Caco-2 (cell line): ENCODE measurements at regions not wholly inside any gene's neighbourhood (a gene's known extent, or its start where the extent isn't known, plus 50 kb on each side); places are given as distances from the start of the nearest gene placed in this dataset.

Experiments used
- BruUV-seq: library from RNA; stranded (reverse); fragments of 400-500 nt; replicated peaks from 2 replicates; lab custom pipeline; 2021; lab: Mats Ljungman, UMichigan
- CTCF ChIA-PET: fragments of 300-600 bp; sonication (Branson Sonifier 250); formaldehyde crosslinking; loops from one replicate; lab custom pipeline; 2022; ENCODE audit warnings: antibody characterized with exemption; lab: Charles Lee
- POLR2A ChIA-PET: fragments of 300-600 bp; sonication (Branson Sonifier 250); formaldehyde crosslinking; loops from one replicate; lab custom pipeline; 2022; ENCODE audit warnings: antibody characterized with exemption; lab: Charles Lee
- DNase-seq, 2 experiments: peaks; one replicate each; pipeline versions ENCODE4 v3.0.0 to v3.0.0-alpha.2; 2020 to 2022
- H3K27me3 ChIP-seq: replicated peaks from 2 replicates; pipeline ENCODE4 v1.6.0; 2011; ENCODE audit warnings: low read length; ENCODE audit not compliant: control insufficient read depth, insufficient read depth
- H3K36me3 ChIP-seq: 2 replicates; pipeline ENCODE4 v1.5.1; 2011; ENCODE audit warnings: low read length; ENCODE audit not compliant: control insufficient read depth, insufficient read depth
- H3K4me1 ChIP-seq: fragments of 250-450 bp; sonication (Bioruptor Pico); 2 replicates; pipeline ENCODE4 v1.5.1; 2020; ENCODE audit warnings: mild to moderate bottlenecking
- H3K4me3 ChIP-seq: 2 replicates; pipeline ENCODE4 v1.5.1; 2011; ENCODE audit warnings: low read depth, mild to moderate bottlenecking, control low read depth, low read length
- H3K9me3 ChIP-seq: fragments of 250-450 bp; sonication (Bioruptor Pico); 2 replicates; pipeline ENCODE4 v1.5.1; 2020; ENCODE audit warnings: mild to moderate bottlenecking, moderate library complexity
- H3K27ac Mint-ChIP-seq: one replicate; pipeline ENCODE4 v1.8.0; 2022; ENCODE audit warnings: mixed read lengths; ENCODE audit not compliant: unreplicated experiment
- H3K27me3 Mint-ChIP-seq: one replicate; pipeline ENCODE4 v1.8.0; 2022; ENCODE audit warnings: mixed read lengths; ENCODE audit not compliant: insufficient read depth, unreplicated experiment
- H3K36me3 Mint-ChIP-seq: one replicate; pipeline ENCODE4 v1.8.0; 2022; ENCODE audit warnings: mild to moderate bottlenecking, mixed read lengths; ENCODE audit not compliant: insufficient read depth, unreplicated experiment
- H3K4me1 Mint-ChIP-seq: one replicate; pipeline ENCODE4 v1.8.0; 2022; ENCODE audit warnings: low read depth, mixed read lengths; ENCODE audit not compliant: unreplicated experiment
- H3K4me3 Mint-ChIP-seq: one replicate; pipeline ENCODE4 v1.8.0; 2022; ENCODE audit warnings: mild to moderate bottlenecking, moderate library complexity, mixed read lengths; ENCODE audit not compliant: unreplicated experiment
- H3K9me3 Mint-ChIP-seq: one replicate; pipeline ENCODE4 v1.8.0; 2022; ENCODE audit warnings: mixed read lengths; ENCODE audit not compliant: unreplicated experiment
- intact Hi-C: fragments of 100-400 bp; cut with micrococcal nuclease; formaldehyde crosslinking; loops from one replicate; pipeline ENCODE4 v1.10.0; 2022; ENCODE audit not compliant: unreplicated experiment
- TF ChIP-seq, protein P1 (sequence below), 2 experiments: fragments of 200-600 bp in 1 of 2; IDR thresholded peaks; 1 replicate in 1 of 2; 2 replicates in 1 of 2; pipeline versions ENCODE4 v1.5.1 to v1.8.0; 2011 to 2022; ENCODE audit warnings: antibody characterized with exemption in 1 of 2, control low read depth in 1 of 2, inconsistent platforms in 1 of 2, low read depth in 1 of 2, low read length in 1 of 2, mild to moderate bottlenecking in 1 of 2, moderate library complexity in 1 of 2; ENCODE audit not compliant: insufficient read depth in 1 of 2, severe bottlenecking in 1 of 2, unreplicated experiment in 1 of 2

DNA sequence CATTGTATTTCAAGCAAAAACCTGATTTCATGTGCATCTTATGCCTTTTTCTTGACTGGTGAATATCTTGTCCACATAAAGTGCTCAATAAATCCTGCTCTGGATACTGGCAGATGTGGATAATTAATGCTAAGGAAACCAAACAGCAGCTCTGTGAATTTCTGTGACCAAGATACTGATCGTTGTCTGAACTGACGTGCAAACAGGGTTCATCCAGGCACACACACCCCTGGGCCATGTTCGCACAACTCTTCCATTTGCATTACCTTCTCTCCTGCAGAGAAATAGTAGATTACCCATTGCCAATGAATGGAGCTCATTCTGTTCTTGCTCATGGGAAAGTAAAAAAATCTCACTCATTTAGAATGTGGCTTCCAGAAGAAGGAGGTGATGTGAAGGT, 316.2 kb upstream of the TRIB2 start:
- no peaks in the 10 kb centered on the region for H3K36me3 Mint-ChIP-seq
- intact Hi-C loops = no loop called here
- H3K27ac Mint-ChIP-seq = no peak overlapping the region
- ChIA-PET POLR2A (no interaction called here), CTCF (no interaction called here)
- H3K27me3 Mint-ChIP-seq = peaks cover 2% of the 10 kb centered on the region
- BruUV-seq = no TSS peak
- DNase-seq = no peak
- Histone ChIP-seq H3K36me3 (no peaks in the 10 kb centered on the region), H3K4me1 (0 out of 2 replicates have a peak, but pooled peaks cover 4% of the 10 kb centered on the region), H3K4me3 (no peak overlapping the region), H3K9me3 (peaks cover 10% of the 10 kb centered on the region; the same call in 1 of the 2 replicates), H3K27me3 (no peaks in the 10 kb centered on the region)
- TF ChIP-seq, protein P1, sequence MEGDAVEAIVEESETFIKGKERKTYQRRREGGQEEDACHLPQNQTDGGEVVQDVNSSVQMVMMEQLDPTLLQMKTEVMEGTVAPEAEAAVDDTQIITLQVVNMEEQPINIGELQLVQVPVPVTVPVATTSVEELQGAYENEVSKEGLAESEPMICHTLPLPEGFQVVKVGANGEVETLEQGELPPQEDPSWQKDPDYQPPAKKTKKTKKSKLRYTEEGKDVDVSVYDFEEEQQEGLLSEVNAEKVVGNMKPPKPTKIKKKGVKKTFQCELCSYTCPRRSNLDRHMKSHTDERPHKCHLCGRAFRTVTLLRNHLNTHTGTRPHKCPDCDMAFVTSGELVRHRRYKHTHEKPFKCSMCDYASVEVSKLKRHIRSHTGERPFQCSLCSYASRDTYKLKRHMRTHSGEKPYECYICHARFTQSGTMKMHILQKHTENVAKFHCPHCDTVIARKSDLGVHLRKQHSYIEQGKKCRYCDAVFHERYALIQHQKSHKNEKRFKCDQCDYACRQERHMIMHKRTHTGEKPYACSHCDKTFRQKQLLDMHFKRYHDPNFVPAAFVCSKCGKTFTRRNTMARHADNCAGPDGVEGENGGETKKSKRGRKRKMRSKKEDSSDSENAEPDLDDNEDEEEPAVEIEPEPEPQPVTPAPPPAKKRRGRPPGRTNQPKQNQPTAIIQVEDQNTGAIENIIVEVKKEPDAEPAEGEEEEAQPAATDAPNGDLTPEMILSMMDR (IDR thresholded peaks at IDR 0.05; ENCODE audit: insufficient read depth in 1 of 2, low read depth in 1 of 2, low read length in 1 of 2, severe bottlenecking in 1 of 2, unreplicated experiment in 1 of 2) = no peak
- H3K4me1 Mint-ChIP-seq = peaks cover 6% of the 10 kb centered on the region
- no peak overlapping the region for H3K4me3 Mint-ChIP-seq
- peaks cover 34% of the 10 kb centered on the region for H3K9me3 Mint-ChIP-seq

DNA sequence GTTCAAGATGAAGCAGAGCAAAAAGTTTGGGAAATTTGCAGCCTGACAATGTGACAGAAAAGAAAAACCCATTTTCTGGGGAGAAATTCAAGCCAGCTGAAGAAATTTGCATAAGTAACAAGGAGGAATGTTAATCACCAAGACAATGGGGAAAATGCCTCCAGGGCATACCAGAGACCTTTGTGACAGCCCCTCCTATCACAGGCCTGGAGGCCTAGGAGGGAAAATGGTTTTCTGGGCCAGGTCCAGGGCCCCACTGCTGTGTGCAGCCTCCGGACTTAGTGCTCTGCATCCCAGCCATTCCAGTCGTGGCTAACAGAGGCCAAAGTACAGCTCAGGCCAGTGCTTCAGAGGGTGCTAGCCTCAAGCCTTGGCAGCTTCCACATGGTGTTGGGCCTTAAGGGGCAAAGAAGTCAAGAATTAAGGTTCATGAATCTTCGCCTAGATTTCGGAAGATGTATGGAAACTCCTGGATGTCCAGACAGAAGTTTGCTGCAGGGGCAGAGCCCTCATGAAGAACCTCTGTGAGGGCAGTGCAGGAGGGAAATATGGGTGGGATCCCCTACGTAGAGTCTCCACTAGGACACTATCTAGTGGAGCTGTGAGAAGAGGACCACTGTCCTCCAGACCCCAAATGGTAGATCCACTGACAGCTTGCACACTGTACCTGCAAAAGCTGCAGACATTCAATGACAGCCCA, 314.1 kb upstream of the TRIB2 start:
- Mint-ChIP-seq H3K27ac (no peak overlapping the region), H3K27me3 (peaks cover under 1% of the 10 kb centered on the region), H3K4me3 (no peak overlapping the region), H3K36me3 (no peaks in the 10 kb centered on the region), H3K4me1 (no peaks in the 10 kb centered on the region), H3K9me3 (peaks cover 34% of the 10 kb centered on the region)
- TF ChIP-seq, protein P1 (IDR thresholded peaks at IDR 0.05; ENCODE audit: insufficient read depth in 1 of 2, low read depth in 1 of 2, low read length in 1 of 2, severe bottlenecking in 1 of 2, unreplicated experiment in 1 of 2) = no peak
- DNase-seq = no peak
- Histone ChIP-seq H3K9me3 (peaks cover 10% of the 10 kb centered on the region; the same call in 1 of the 2 replicates), H3K36me3 (no peaks in the 10 kb centered on the region), H3K27me3 (no peaks in the 10 kb centered on the region), H3K4me1 (no peaks in the 10 kb centered on the region), H3K4me3 (no peak overlapping the region)
- no TSS peak for BruUV-seq
- ChIA-PET CTCF (no interaction called here), POLR2A (no interaction called here)
- intact Hi-C loops = no loop called here

DNA sequence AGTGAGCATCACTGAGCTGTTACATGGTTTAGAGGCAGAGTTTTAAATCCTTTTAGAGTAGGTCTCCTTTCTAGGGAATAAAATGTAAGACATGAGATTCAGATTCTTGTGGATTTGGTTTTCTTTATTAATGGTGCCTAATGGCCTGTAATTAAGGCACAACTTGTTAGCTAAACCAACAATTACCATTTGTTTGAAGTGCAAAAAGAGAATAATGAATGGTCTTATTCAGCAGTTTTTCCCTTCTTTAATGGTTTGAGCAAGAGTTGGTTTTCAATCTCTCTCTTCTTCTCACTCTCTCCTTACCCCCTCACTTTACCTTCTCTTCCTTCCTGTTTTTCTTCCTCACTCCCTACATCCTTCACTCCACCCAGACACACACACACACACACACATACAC, 312.2 kb upstream of the TRIB2 start:
- Histone ChIP-seq H3K9me3 (peaks cover 10% of the 10 kb centered on the region; the same call in 1 of the 2 replicates), H3K4me3 (no peak overlapping the region), H3K4me1 (no peaks in the 10 kb centered on the region), H3K36me3 (no peaks in the 10 kb centered on the region), H3K27me3 (no peaks in the 10 kb centered on the region)
- Mint-ChIP-seq H3K9me3 (peaks cover 34% of the 10 kb centered on the region), H3K4me1 (no peaks in the 10 kb centered on the region), H3K4me3 (no peak overlapping the region), H3K36me3 (no peaks in the 10 kb centered on the region), H3K27ac (no peak overlapping the region), H3K27me3 (no peaks in the 10 kb centered on the region)
- DNase-seq = no peak
- ChIA-PET CTCF (no interaction called here), POLR2A (no interaction called here)
- TF ChIP-seq, protein P1 (IDR thresholded peaks at IDR 0.05; ENCODE audit: insufficient read depth in 1 of 2, low read depth in 1 of 2, low read length in 1 of 2, severe bottlenecking in 1 of 2, unreplicated experiment in 1 of 2) = no peak
- no TSS peak for BruUV-seq
- intact Hi-C loops = no loop called here
